ENCODE measurements at regions not wholly inside any gene's neighbourhood (a gene's known extent, or its start where the extent isn't known, plus 50 kb on each side); places are given as distances from the start of the nearest gene placed in this dataset.

- no peak for DNase-seq
Observed at GRCh38 chr10:117673230-117674010, 130.9 kb downstream of the EMX2 start.

- DNase-seq: no peak
Observed at GRCh38 chr10:117674201-117674600, 131.7 kb downstream of the EMX2 start.

DNA sequence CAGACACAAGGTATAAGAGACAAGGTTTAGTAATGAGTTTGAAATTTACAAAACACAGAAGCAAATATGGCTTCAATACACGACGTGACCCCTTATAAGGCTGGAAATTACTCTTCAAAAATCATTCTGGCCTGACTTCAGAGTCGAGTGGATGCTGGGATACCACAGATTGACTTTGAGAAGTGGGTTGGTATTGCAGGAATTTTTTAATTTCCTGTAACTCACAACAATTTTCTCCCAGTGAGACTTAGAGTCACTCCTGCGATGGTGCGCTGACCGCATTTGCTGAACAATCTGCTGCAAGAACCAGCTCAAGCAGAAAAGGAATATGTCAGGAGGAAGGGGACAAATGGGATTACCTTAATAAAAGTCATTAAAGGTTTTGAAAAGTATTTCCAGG lies 132.1 kb downstream of the EMX2 start:
- DNase-seq: no peak

GRCh38 chr10:117675514-117676055 lies 133.0 kb downstream of the EMX2 start:
- no peak for DNase-seq

DNA sequence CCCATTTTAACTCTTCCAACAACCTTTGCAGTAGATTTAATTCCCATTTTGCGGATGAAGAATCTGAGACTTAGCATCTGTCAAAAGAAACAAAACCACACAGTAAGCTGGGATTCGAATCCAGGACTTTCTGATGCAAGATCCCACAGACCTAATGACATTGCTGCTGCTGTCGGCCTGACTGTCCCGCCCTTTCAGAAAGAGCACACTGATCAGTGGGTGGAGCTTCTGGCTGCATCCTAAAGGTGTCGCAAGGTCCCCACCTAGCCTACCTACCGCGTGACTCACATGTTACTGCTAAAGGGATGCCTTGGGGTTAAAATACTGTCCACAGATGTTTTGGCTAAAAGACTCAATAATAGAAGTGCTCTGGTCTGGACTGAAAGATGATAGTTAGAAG lies 134.7 kb downstream of the EMX2 start:
- DNase-seq: no peak

- no peak for DNase-seq
Observed at GRCh38 chr10:117677890-117678500, 135.4 kb downstream of the EMX2 start.

DNA sequence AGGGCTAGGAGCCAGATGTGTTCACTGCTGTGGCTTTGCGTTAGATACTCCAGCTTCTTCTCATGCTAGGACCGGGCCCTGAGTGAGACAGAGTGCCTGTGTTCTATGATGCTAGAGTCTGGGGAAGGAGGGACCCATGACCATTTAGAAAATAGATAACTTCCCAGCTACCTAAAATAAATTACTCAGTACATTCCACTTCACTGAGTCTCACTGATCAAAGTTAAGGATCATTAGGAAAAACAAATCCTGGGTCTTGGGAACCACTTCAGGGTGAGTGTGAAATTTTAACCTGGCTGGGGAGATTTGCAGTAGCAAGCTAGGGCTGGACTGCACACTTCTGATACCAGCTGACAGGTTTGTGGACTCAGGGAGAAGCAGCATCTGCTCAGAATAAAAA lies 138.1 kb downstream of the EMX2 start:
- DNase-seq: no peak

DNA sequence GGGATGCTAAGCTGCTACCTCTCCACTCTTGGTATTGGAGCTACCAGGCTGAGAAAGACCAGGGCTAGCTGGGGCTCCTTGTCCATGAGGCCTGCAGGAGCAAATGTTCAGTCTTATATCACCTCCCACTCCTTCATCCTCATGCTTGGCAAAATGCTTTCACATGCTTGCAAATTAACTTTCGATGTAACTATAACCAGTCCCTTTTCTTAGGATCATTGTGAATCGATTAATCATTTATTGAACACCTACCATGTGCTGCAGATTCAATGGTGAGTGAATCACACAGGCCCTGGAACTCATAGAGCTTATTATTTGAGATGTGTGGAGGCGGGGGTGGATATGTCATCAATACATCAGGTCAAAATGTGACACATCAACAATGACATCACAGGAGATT lies 138.6 kb downstream of the EMX2 start:
- DNase-seq: no peak

DNA sequence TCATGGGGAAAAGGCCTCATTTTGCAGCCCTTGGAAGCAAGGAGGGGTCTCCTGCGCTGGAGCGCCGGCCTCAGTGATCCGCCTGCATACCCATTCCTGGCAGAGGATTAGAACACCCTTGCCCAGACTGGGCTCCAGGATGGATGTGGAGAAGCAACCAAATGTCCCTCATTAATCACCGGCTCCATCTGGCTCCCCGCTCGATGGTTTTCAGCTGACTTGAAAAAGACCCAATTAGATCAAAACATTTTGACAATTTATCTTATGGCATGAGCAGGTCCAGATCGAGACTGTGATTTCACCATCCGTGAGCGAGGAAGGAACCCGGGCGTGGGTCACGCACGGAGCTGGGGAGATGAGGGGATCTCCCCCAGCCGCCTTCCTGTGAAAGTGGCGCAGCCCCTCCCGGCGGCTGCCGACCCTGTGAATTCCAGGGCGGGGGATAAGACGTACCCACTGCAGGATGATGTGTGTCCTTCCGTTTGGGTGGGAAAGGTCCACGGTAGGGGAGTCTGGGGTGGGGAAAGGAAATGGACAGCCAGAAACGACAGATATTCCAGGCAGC lies 141.6 kb downstream of the EMX2 start:
- no peak for DNase-seq

DNA sequence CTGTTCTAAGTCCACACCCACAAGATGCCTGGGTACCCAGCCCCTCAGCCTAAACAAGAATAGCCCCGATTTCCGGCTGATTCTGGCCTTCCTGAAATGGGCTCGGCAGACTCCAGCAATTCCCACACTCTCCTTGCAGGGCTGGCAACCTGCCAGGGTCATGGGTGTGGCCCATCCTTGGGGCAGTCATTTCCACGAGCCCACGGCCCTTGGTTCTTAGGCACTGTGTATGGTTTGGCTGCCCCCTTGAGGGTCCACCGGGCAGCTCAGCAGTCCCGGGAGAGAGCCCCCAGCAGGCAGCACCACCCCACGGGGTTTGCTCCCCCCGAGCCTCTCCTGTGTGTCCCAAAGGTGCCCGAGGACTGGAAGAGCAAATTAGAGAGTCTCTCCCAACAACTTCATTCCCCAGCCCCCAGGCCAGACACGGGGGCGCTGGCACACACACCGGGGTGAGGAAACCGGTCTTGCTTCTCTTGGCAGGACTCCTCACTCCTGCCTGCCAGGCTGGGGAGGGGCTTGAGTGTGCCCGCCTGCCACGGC lies 142.2 kb downstream of the EMX2 start:
- DNase-seq: peak; percentile 42

DNA sequence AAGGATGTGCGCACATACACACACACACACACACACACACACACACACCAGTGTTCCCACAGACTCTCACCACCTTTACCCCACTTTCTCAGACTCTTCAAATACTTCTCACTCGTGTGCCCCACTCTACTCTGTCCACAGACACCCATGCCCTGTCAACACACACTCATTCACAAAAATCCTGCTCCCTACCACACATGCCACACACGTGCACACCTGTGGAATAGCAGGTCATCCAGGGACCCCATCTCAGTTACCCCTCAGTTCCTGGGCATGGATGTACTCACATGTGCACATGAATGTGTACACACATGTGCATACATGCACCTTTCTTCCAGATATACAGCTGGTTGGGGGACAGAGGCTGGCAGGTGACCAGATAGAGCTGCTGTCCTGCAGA lies 142.9 kb downstream of the EMX2 start:
- no peak for DNase-seq

DNA sequence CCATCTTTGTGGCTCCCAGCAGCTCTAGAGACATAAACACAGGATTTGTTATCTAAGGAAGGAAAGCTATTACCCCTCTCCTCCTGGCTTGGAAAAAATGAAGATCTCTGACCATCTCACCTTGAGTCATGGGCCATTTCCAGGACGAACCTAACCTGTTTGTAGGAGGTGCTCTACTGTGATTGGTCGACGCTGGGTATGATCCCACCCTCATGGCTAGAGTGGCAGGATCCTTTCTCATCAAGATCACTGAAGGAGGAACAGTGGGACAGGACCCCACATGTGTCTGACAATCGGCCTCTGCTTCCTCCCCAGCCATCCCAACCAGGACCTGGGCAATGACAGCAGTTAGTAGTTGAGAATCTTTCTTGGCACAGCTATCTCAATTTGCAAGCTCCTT lies 144.1 kb downstream of the EMX2 start:
- DNase-seq: no peak

DNA sequence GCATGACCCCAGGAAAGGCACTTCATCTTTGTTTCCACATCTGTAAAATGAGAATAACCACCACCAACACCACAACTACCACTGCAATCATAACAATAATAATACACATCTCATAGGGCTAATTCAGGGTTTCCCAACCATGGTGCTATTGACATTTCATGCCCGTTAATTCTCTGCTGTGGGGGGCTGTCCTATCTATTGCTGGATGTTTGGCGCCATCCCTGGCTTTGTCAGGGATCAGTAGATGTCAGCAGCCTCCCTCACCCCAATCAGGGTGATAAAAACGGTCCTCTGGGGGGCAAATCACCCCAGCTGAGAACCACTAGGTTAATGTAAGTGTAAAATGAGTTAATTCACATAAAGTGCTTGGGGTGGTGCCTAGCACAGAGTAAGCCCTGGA lies 145.8 kb downstream of the EMX2 start:
- DNase-seq: no peak

DNA sequence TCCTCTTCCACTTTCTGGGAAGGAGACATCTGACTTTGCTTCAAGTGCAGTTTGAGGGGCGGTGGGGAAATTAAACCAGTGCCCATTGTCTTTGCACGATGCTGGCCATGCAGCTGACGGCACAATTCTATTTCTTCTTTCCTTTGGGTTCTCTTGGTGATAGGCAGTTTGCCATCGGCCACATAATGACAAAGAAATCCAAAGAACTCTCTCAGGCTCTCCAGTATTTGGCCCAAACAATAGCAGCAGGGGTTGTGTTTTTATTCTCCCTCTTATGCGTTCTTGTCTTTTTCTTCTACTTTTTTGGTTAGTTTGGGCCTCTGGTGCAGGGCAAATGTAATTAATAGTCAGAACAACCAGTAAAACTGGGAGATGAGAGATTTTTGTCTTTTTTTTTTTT lies 147.0 kb downstream of the EMX2 start:
- no peak for DNase-seq

DNA sequence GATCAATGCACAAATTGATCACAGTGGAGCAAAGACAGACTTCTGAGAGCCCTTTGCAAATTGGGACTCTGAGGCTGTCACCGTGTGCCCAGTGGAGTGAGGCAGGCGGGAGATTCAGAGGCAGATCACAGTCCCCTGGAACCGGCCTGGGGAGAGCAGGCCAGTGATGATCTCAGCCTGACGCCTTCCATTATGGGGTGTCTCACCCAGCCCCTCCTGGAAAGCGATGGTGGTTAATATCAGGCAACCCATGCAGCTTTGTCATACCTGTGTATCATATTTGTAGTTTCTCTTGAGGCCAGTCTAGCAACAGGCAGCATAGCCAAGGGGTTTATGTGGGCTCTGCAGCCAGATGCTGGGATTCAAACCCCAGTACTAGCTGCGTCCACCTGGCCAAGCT lies 147.8 kb downstream of the EMX2 start:
- DNase-seq: no peak

- DNase-seq: no peak
Observed at GRCh38 chr10:117694190-117694589, 151.6 kb downstream of the EMX2 start.

DNA sequence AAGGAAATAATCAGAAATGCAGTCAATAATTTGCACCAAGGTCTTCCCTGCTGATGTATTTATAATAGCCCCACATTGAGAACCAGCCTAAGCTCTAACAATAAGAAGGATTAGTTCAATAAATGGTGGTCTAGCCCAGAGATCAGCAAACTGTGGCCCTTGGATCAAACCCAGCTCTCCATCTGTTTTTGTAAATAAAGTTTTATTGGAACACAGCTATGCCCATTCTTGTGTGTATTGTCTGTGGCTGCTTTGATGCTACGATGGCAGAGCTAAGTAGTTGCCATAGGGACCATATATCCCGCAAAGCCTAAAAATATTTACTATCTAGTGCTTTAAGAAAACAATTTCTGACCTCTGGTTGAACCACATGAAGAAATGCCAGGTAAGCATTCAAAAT lies 154.9 kb downstream of the EMX2 start:
- no peak for DNase-seq

DNA sequence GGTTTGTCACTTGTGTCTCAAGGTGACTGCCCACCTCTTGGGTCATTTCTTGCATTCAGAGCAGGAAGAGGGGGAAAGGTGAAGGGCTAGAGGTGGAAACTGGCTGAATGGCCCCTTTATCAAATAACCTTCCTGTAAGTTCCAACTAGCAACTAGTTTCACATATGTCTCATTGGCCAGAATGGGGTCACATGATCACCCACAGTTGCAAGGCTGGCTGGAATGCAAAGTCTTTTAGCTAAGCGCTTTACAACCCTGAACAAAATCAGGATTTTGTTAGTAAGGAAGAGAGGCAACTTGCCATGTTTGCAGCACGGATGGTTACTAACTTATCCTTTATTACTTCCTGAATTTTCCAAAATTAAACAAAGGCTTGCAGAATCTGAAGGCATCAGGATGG lies 156.3 kb downstream of the EMX2 start:
- no peak for DNase-seq

GRCh38 chr10:117699436-117700075 lies 157.0 kb downstream of the EMX2 start:
- DNase-seq: no peak

GRCh38 chr10:117710181-117710798 lies 167.7 kb downstream of the EMX2 start:
- DNase-seq: no peak

DNA sequence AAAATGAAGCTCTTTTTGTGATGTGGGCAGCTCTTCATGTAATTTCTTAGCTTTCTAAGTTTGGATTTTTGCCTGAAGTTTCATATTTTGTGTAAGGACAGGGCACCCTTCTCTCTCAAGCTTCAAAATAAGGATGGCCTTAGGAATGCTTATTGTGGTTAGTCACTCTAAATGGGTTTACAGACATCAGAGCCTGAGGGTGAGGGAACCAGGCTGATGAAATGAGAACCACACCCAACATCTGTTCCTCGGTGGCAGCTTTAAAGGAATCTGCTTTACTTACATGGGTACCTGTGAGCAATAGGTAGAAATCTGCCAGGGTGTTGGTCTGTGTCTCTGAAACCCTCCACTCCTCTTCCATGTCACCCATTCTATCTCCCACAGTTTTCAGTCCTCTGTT lies 174.3 kb downstream of the EMX2 start:
- DNase-seq: no peak

DNA sequence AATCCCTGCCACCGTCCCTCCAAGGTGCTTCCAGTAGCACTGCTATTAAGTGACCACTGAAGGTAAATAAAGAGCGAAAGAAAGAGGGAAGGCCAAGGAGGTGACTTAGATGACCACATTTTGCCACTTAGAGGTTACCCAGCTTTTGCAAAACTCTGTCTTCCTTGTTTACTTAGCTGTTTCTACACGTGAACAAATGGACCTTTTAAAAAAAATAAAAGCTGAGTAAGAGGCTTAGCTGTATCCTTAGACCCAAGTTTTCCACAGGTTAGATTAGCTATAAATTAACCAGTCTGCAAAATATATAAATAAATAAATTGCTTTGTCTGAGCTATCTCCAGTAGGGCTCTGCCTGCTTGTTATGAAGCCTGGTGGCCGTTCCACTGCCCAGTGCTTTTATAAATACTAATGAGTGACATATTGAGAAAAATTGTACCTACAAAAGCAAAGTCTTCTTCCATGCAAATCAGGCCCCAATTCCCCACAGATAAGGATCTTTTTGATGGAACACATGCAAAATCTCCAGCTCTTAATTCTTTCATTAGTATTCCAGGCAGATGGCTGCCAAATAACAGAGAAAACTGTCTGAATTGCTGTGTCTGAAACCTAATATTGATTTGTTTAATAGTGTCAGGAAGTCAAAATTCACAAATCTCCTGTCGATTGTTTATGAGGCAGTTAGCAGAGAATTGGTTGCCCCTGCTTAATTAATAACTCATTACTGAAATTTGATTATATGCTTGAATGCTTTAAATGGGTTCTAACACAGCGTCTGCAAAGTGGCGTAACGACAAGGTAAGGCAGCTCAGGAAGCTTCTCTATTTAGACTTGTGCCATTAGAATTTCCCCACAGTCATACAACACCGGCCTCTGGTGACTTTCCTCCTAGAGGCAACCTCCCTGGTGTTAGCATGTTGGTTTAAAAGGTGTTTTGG lies 176.7 kb downstream of the EMX2 start:
- DNase-seq: no peak
